Body of pancreas (tissue), 4 donors: ENCODE measurements at regions not wholly inside any gene's neighbourhood (a gene's known extent, or its start where the extent isn't known, plus 50 kb on each side); places are given as distances from the start of the nearest gene placed in this dataset.

ENCODE experiments used
- ATAC-seq: fragments of 150-250 bp; one replicate; pipeline ENCODE4 v1.9.1; 2016
- DNase-seq, 4 donors: peaks; one replicate each; pipeline ENCODE4 v3.0.0-alpha.2; 2019
- H3K27ac ChIP-seq, 4 donors: fragments of 200-600 bp; sonication (generic); 1 replicate in 3 of 4; 2 replicates in 1 of 4; pipeline versions ENCODE4 v1.5.1 to v1.6.1; 2016 to 2019; ENCODE audit warnings: mild to moderate bottlenecking in 1 of 4, mixed read lengths in 1 of 4, moderate library complexity in 1 of 4
- H3K27me3 ChIP-seq, 2 donors: fragments of 200-600 bp; sonication (generic); one replicate each; pipeline ENCODE4 v1.6.0; 2016; ENCODE audit warnings: mild to moderate bottlenecking in 1 of 2
- H3K36me3 ChIP-seq, 2 donors: fragments of 200-600 bp; sonication (generic); replicated peaks in 1 of 2; 2 replicates each; pipeline ENCODE4 v1.5.1; 2016; ENCODE audit warnings: low read depth in 2 of 2; ENCODE audit not compliant: insufficient read depth in 1 of 2
- H3K4me1 ChIP-seq: fragments of 200-600 bp; sonication (generic); one replicate; pipeline ENCODE4 v1.6.0; 2016
- H3K4me3 ChIP-seq, 2 donors: fragments of 200-600 bp; sonication (generic); 1 replicate in 1 of 2; 2 replicates in 1 of 2; pipeline ENCODE4 v1.5.1; 2016 to 2019
- H3K9me3 ChIP-seq, 3 donors: fragments of 200-600 bp; sonication (generic); 1 replicate in 2 of 3; 2 replicates in 1 of 3; pipeline ENCODE4 v1.5.1; 2016
- POLR2A ChIP-seq, 3 donors: fragments of 450-650 bp; IDR thresholded peaks; one replicate each; pipeline ENCODE4 v1.6.1; 2016; ENCODE audit warnings: antibody characterized with exemption in 3 of 3, mild to moderate bottlenecking in 2 of 3
- WGBS, 2 donors: methylation state at CpG; one replicate each; pipeline ENCODE4 v1.1.5; 2017; 5-methylcytosine and 5-hydroxymethylcytosine counted together
- intact Hi-C: fragments of 100-400 bp; cut with DNase I; formaldehyde crosslinking; loops from one replicate; pipeline ENCODE4 v1.15.1; 2023
- TF ChIP-seq, protein P1 (sequence below), 7 experiments: fragments of 450-650 bp in 4 of 7; fragments of 200-600 bp in 3 of 7; sonication (generic) in 3 of 7; IDR thresholded peaks; one replicate each; pipeline ENCODE4 v1.5.1; 2016 to 2019; ENCODE audit warnings: antibody characterized with exemption in 7 of 7

GRCh38 chr17:71910002-71910401 is 210.8 kb upstream of the SOX9 start:
- Histone ChIP-seq H3K9me3 (no peaks in the 10 kb centered on the region), H3K4me1 (peaks cover 26% of the 10 kb centered on the region), H3K4me3 (no peak overlapping the region), H3K27me3 (no peaks in the 10 kb centered on the region), H3K36me3 (no peaks in the 10 kb centered on the region), H3K27ac (peak overlapping the region in 2 of 4 donors; percentile 11 to 17)
- TF ChIP-seq POLR2A (IDR thresholded peaks at IDR 0.05): no peak
- intact Hi-C loops: no loop called here
- WGBS, 2 donors: 24 to 25% methylated on average over 3 of the region's 3 CpGs
- DNase-seq (peak; percentile 13 to 54 (median 45)), ATAC-seq (peak; percentile 78)

- 92% methylated on average over 3 of the region's 3 CpGs for WGBS, 2 donors
These were observed 206.8 kb upstream of the SOX9 start for GRCh38 chr17:71914042-71914441.

DNA sequence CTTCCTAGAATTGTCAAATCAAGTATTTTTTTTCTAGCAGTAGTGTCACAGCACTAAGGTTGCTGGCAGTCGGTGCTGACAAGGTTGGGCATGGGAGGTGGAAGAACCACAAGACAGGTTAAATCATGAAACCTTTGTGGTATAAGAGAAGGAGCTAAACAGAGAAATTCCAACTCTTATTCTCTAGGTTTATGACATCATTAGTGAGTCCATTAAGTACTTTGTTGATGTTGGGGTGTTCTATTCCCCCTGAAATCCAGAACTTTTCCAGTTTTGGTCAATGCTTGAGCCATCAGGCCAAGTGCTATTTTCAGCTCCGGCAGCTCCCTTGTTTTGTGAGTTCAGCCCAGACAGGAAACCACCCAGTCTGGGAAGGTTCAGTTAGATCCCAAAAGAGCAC is 206.0 kb upstream of the SOX9 start:
- H3K4me1 ChIP-seq: peaks cover 16% of the 10 kb centered on the region
- TF ChIP-seq, protein P1, sequence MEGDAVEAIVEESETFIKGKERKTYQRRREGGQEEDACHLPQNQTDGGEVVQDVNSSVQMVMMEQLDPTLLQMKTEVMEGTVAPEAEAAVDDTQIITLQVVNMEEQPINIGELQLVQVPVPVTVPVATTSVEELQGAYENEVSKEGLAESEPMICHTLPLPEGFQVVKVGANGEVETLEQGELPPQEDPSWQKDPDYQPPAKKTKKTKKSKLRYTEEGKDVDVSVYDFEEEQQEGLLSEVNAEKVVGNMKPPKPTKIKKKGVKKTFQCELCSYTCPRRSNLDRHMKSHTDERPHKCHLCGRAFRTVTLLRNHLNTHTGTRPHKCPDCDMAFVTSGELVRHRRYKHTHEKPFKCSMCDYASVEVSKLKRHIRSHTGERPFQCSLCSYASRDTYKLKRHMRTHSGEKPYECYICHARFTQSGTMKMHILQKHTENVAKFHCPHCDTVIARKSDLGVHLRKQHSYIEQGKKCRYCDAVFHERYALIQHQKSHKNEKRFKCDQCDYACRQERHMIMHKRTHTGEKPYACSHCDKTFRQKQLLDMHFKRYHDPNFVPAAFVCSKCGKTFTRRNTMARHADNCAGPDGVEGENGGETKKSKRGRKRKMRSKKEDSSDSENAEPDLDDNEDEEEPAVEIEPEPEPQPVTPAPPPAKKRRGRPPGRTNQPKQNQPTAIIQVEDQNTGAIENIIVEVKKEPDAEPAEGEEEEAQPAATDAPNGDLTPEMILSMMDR (IDR thresholded peaks at IDR 0.05): no peak
- no peak for TF ChIP-seq POLR2A (IDR thresholded peaks at IDR 0.05)

More at GRCh38 chr17:71914042-71914441, 206.8 kb upstream of the SOX9 start:
- Histone ChIP-seq H3K27ac (no peak overlapping the region), H3K9me3 (no peaks in the 10 kb centered on the region), H3K4me1 (peaks cover 24% of the 10 kb centered on the region), H3K36me3 (no peaks in the 10 kb centered on the region), H3K27me3 (no peaks in the 10 kb centered on the region), H3K4me3 (no peak overlapping the region)
- no peak for ATAC-seq
- DNase-seq: no peak
- intact Hi-C loops: no loop called here
- TF ChIP-seq, protein P1 (IDR thresholded peaks at IDR 0.05): no peak
- TF ChIP-seq POLR2A (IDR thresholded peaks at IDR 0.05): no peak

DNA sequence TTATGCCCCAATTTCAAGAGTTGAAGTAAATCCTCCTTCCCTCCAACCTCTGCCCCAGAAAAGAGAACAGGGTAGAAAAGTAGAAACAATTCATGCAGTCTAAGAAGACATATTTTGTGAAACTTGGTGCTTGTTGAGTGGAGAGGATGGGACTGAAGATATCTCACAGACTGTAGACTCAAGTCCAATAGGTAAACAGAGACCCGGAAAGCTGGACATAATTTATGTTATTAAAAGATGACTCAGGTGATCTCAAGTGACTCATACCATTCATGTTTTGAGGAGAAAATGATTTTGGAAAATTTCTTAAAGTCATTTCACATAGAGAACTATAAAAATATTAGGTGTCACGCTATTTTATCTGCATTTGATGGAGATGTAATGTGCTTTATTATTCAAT is 203.1 kb upstream of the SOX9 start:
- no peak for TF ChIP-seq POLR2A (IDR thresholded peaks at IDR 0.05)
- TF ChIP-seq, protein P1 (IDR thresholded peaks at IDR 0.05): no peak
- Histone ChIP-seq H3K4me3 (no peak overlapping the region), H3K36me3 (no peaks in the 10 kb centered on the region), H3K27me3 (no peaks in the 10 kb centered on the region), H3K27ac (no peak overlapping the region), H3K4me1 (no peaks in the 10 kb centered on the region), H3K9me3 (no peaks in the 10 kb centered on the region)
- no peak for DNase-seq
- 85 to 87% methylated on average over 2 of the region's 2 CpGs for WGBS, 2 donors
- ATAC-seq: no peak
- intact Hi-C loops: no loop called here

More for the DNA sequence above, 206.0 kb upstream of the SOX9 start:
- 79 to 88% methylated on average over 2 of the region's 2 CpGs for WGBS, 2 donors
- H3K27ac ChIP-seq: no peak overlapping the region
- intact Hi-C loops: no loop called here
- DNase-seq: no peak
- H3K4me3 ChIP-seq: no peak overlapping the region
- no peaks in the 10 kb centered on the region for H3K36me3 ChIP-seq
- ATAC-seq: no peak
- H3K9me3 ChIP-seq: no peaks in the 10 kb centered on the region
- H3K27me3 ChIP-seq: no peaks in the 10 kb centered on the region

DNA sequence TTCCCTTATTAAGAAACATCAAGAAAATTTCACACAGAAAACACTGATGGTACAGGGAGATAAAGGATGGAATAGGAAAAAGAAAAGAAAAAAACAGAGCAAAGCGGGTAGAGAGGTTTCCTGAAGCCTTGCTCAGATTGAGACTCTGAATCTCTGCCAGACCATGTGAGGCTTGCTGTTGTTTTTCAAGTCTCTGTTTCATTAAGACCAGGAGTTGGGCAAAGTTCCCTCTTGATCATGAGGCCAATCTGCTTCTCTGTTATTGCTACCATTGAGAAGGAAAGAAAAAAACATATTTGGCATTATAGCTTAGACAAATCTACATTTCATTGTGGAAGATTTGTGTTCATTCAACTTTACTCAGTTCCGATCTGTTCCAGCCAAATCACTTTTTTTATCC is 201.6 kb upstream of the SOX9 start:
- H3K36me3 ChIP-seq: no peaks in the 10 kb centered on the region
- H3K27me3 ChIP-seq: no peaks in the 10 kb centered on the region
- DNase-seq (peak in 1 of 4 donors; percentile 21), ATAC-seq (no peak)
- TF ChIP-seq POLR2A (IDR thresholded peaks at IDR 0.05): no peak
- TF ChIP-seq, protein P1 (IDR thresholded peaks at IDR 0.05): no peak
- H3K9me3 ChIP-seq: no peaks in the 10 kb centered on the region
- H3K27ac ChIP-seq: no peak overlapping the region
- no peak overlapping the region for H3K4me3 ChIP-seq
- intact Hi-C loops: no loop called here
- 88 to 91% methylated on average over 2 of the region's 2 CpGs for WGBS, 2 donors
- no peaks in the 10 kb centered on the region for H3K4me1 ChIP-seq
